Globus pallidus (tissue), 1 donor: ENCODE measurements at regions not wholly inside any gene's neighbourhood (a gene's known extent, or its start where the extent isn't known, plus 50 kb on each side); places are given as distances from the start of the nearest gene placed in this dataset.

Experiments used
- DNase-seq: peaks from one replicate; pipeline ENCODE4 v3.0.0-alpha.2; 2015; ENCODE audit warnings: low spot score

- DNase-seq: no peak
These were observed 266.7 kb downstream of the CNTN3 start for GRCh38 chr3:74347563-74348268.

GRCh38 chr3:74346896-74347295, 267.6 kb downstream of the CNTN3 start:
- no peak for DNase-seq

GRCh38 chr3:74345701-74346100, 268.8 kb downstream of the CNTN3 start:
- no peak for DNase-seq

GRCh38 chr3:74344865-74345440, 269.5 kb downstream of the CNTN3 start:
- no peak for DNase-seq

GRCh38 chr3:74343391-74343790, 271.1 kb downstream of the CNTN3 start:
- no peak for DNase-seq

- no peak for DNase-seq
These were observed 275.5 kb downstream of the CNTN3 start for GRCh38 chr3:74338998-74339397.

- DNase-seq: no peak
These were observed 282.3 kb downstream of the CNTN3 start for GRCh38 chr3:74332165-74332564.

GRCh38 chr3:74331711-74332110, 282.7 kb downstream of the CNTN3 start:
- no peak for DNase-seq

- no peak for DNase-seq
These were observed 285.4 kb downstream of the CNTN3 start for GRCh38 chr3:74329096-74329495.

- DNase-seq: no peak
These were observed 286.0 kb downstream of the CNTN3 start for GRCh38 chr3:74328435-74328834.

- no peak for DNase-seq
These were observed 299.2 kb downstream of the CNTN3 start for GRCh38 chr3:74315291-74315690.

- no peak for DNase-seq
These were observed 299.8 kb downstream of the CNTN3 start for GRCh38 chr3:74314696-74315095.

- no peak for DNase-seq
These were observed 304.7 kb downstream of the CNTN3 start for GRCh38 chr3:74309716-74310115.

GRCh38 chr3:74304424-74304823, 310.0 kb downstream of the CNTN3 start:
- no peak for DNase-seq

- no peak for DNase-seq
These were observed 310.7 kb downstream of the CNTN3 start for GRCh38 chr3:74303711-74304110.

- DNase-seq: no peak
These were observed 311.5 kb downstream of the CNTN3 start for GRCh38 chr3:74302969-74303368.

GRCh38 chr3:74302281-74302680, 312.2 kb downstream of the CNTN3 start:
- no peak for DNase-seq

- no peak for DNase-seq
These were observed 313.4 kb downstream of the CNTN3 start for GRCh38 chr3:74301056-74301455.

GRCh38 chr3:74295479-74295878, 319.0 kb downstream of the CNTN3 start:
- DNase-seq: no peak

- DNase-seq: no peak
These were observed 325.7 kb downstream of the CNTN3 start for GRCh38 chr3:74288761-74289160.

- DNase-seq: no peak
These were observed 326.9 kb downstream of the CNTN3 start for GRCh38 chr3:74287557-74287956.

GRCh38 chr3:74282202-74282601, 332.3 kb downstream of the CNTN3 start:
- DNase-seq: no peak

- DNase-seq: no peak
These were observed 332.8 kb downstream of the CNTN3 start for GRCh38 chr3:74281705-74282104.
